ENCODE measurements at regions not wholly inside any gene's neighbourhood (a gene's known extent, or its start where the extent isn't known, plus 50 kb on each side); places are given as distances from the start of the nearest gene placed in this dataset.

GRCh38 chr2:103859238-103859637 is 994.7 kb upstream of the POU3F3 start:
- Histone ChIP-seq H2BK5ac (ENCODE audit: insufficient read length, low read length) (no peak overlapping the region), H3K4me2 (ENCODE audit: insufficient read depth, insufficient read length, low read length) (no peak overlapping the region), H2BK20ac (ENCODE audit: low read depth, low read length, poor library complexity, severe bottlenecking) (no peak overlapping the region), H3K14ac (ENCODE audit: insufficient read depth, low read length) (no peak overlapping the region), H4K20me1 (ENCODE audit: control insufficient read depth, insufficient read depth, insufficient read length) (no peaks in the 10 kb centered on the region), H3K56ac (ENCODE audit: insufficient read length, low read depth, low read length) (no peak overlapping the region), H4K5ac (ENCODE audit: insufficient read length, low read depth, low read length) (no peak overlapping the region), H3K23me2 (ENCODE audit: insufficient read length, low read depth, low read length, poor library complexity, severe bottlenecking) (no peaks in the 10 kb centered on the region), H3K23ac (ENCODE audit: insufficient read length, low read depth, low read length) (no peak overlapping the region), H3K9ac (ENCODE audit: extremely low read depth, insufficient read length, low read length) (no peak overlapping the region), H2BK12ac (ENCODE audit: insufficient read length, low read depth, low read length) (no peak overlapping the region), H2BK15ac (ENCODE audit: low read depth, low read length) (no peak overlapping the region), H2AFZ (ENCODE audit: low read length) (no peak overlapping the region), H3K27ac (ENCODE audit: insufficient read length, low read depth, low read length) (no peak overlapping the region), H3K27me3 (ENCODE audit: insufficient read depth, low read length) (no peaks in the 10 kb centered on the region), H4K8ac (replicated peaks; ENCODE audit: insufficient read length, low read depth, low read length) (no peak overlapping the region), H2BK120ac (ENCODE audit: low read depth, low read length, poor library complexity, severe bottlenecking) (no peak overlapping the region), H3K79me2 (ENCODE audit: insufficient read depth, low read length) (no peaks in the 10 kb centered on the region), H3K9me3 (ENCODE audit: control insufficient read depth, low read depth, low read length) (no peaks in the 10 kb centered on the region), H2AK5ac (ENCODE audit: insufficient read length, low read length) (no peak overlapping the region), H4K91ac (ENCODE audit: insufficient read length, low read depth, low read length) (no peak overlapping the region), H3T11ph (ENCODE audit: low read length) (no peak overlapping the region), H3K79me1 (ENCODE audit: insufficient read depth, low read depth, low read length, poor library complexity, severe bottlenecking) (no peaks in the 10 kb centered on the region), H3K18ac (ENCODE audit: insufficient read length, low read depth, low read length) (no peak overlapping the region), H3K4ac (ENCODE audit: low read depth, low read length) (no peak overlapping the region), H3K4me1 (ENCODE audit: insufficient read depth, low read length) (no peaks in the 10 kb centered on the region)
- WGBS (ENCODE audit: extremely low coverage, insufficient read length, low lambda C conversion rate): no CpG with 5 or more reads among the region's 2 CpGs
- DNase-seq: no peak
- H3K4me3 Mint-ChIP-seq: no peak overlapping the region
- no peak overlapping the region for H3K27ac Mint-ChIP-seq
- peak; percentile 33; the same call in 2 of the 3 replicates for TF ChIP-seq CTCF (conservative IDR thresholded peaks at IDR 0.05)
- H3K36me3 Mint-ChIP-seq (ENCODE audit: insufficient read depth in 1 of 3, low read depth in 3 of 3): no peaks in the 10 kb centered on the region
- H3K4me1 Mint-ChIP-seq: no peaks in the 10 kb centered on the region
- no peaks in the 10 kb centered on the region for H3K27me3 Mint-ChIP-seq (ENCODE audit: low read depth)
- H3K9me3 Mint-ChIP-seq: no peaks in the 10 kb centered on the region

All from H9 (cell line).